HUDEP-2 (cell line): ENCODE measurements at regions not wholly inside any gene's neighbourhood (a gene's known extent, or its start where the extent isn't known, plus 50 kb on each side); places are given as distances from the start of the nearest gene placed in this dataset.
"Not testable (repeated sequence)": the region's sequence is repeated elsewhere in the genome, so short reads cannot be mapped to it uniquely, and the experiment has no call there.

Source experiments
- DNase-seq, 76 experiments: peaks; one replicate each; lab custom pipeline; 2025; ENCODE audit not compliant: unreplicated experiment in 76 of 76; lab: John Stamatoyannopoulos, UW

DNA sequence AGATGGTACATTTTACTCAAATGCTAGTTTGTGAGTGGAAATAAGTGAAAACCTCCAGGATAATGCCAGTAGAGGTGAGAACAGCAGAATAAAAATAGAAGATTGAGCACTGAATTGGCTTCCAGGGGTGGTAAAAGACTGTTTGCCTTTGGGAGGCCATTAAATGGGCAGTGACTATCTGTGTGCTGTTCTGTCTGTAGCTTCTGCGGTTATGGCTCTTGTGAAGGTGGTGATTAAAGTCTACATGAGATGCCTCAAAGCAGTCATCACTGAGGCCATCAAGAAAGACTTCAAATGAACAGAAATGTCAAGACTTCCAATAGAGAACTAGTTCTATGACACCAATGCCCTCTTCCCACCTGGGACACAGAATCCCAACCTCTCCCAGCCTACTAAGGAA lies 108.8 kb downstream of the EFHB start:
- no peak for DNase-seq

- DNase-seq, result no peak
These were observed 111.2 kb downstream of the EFHB start for GRCh38 chr3:19822805-19823204.

DNA sequence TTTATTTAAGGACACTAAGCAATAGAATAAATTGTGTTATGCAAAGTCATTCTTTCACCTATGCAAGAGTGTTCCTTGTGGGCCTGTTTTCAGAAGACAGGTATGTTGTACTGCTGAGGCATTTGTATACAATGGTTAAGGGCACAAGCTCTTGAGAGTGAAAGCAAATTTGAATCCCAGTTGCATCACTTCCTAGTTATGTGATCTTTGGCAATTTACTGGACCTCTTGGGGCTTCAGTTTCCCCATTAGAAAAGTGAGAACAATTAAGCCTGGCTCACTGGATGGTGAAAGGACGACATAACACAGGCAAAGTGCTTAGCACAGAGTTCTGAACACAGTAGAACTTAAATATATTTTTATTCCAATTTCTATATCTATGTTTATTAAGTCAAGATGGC lies 117.4 kb downstream of the EFHB start:
- DNase-seq, result no peak

DNA sequence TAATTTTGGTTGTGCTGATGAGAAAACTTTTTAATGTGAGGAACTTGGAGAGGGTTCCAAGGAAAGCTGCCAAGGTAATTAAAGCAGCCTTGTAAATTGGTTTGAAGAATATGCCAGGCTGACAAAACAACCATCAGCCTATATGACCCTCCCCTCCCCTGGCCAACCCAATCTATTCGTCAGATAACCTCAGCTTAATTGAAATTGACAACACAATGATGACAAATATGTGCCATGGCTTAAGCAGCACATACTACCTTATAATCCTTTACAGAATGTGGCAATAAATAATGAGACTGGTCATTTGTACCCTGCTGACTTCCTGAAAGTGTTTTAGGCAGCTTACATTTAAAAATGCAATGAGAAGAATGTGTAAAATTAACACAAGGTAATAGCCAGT lies 118.2 kb downstream of the EFHB start:
- DNase-seq, result no peak

GRCh38 chr3:19813743-19814142 lies 120.3 kb downstream of the EFHB start:
- not testable (repeated sequence) for DNase-seq

DNA sequence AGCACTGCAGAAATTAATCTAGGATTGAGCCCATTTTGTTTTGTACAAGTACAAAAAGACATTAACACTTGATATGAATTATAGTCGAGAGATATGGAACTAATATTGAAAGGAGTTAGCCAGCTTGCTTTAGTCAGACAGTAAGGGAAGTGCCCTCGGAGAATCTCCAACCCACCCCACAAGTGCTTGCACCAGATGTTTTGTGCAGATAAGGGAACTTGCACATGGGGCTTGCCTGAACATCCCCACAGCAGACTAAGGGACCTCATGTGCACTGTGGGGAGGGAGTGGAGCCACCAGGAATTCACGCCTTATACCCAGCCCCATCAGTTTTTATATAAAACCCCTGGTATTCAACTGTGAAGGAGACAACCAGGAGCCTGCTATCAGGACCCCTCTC lies 122.3 kb downstream of the EFHB start:
- DNase-seq, result peak in 74 of 76 experiments; percentile 16 to 94 (median 78)

DNA sequence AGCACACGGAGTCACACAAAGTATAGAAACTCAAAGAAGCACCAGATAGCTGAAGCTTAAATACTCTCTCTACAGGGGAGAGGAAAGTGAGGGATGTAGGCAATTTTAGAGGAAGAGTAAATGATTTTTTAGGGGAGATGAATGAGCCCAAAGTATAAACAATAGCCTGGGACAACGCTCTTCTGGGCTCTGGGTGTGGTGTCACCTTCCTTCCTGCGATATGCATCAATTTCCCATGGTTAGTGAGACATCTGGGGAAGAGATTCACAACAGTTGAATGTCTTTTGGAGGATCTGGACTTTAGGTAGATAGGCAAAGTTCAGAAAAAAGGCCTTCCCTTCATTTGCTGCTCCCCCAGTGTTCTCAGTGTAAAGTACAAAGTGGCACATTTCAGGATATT lies 125.2 kb downstream of the EFHB start:
- DNase-seq, result no peak

GRCh38 chr3:19799887-19800286 lies 134.1 kb downstream of the EFHB start:
- no peak for DNase-seq

- DNase-seq, result no peak
These were observed 134.9 kb downstream of the EFHB start for GRCh38 chr3:19799115-19799514.

GRCh38 chr3:19798324-19798723 lies 135.7 kb downstream of the EFHB start:
- no peak for DNase-seq

DNA sequence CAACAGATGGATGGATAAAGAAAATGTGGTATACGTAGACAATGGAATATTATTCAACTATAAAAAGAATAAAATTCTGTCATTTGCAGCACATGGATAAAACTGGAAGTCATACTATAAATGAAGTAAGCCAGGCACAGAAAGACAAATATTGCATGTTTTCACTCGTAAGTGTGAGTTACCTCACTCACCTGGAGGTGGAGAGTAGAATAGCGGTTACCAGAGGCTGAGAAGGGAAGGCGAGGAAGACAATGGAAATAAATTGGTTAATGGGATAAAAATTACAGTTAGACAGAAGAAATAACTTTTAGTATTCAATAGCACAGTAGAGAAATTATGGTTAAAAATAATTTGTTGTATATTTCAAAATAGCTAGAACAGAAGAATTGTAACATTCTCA lies 141.6 kb downstream of the EFHB start:
- no peak for DNase-seq

GRCh38 chr3:19775765-19776164 lies 158.3 kb downstream of the EFHB start:
- DNase-seq, result no peak

GRCh38 chr3:19769694-19770093 lies 164.3 kb downstream of the EFHB start:
- no peak for DNase-seq

GRCh38 chr3:19765954-19766353 lies 168.1 kb downstream of the EFHB start:
- no peak for DNase-seq

GRCh38 chr3:19757773-19758172 lies 176.2 kb downstream of the EFHB start:
- no peak for DNase-seq

- DNase-seq, result no peak
These were observed 184.5 kb downstream of the EFHB start for GRCh38 chr3:19749448-19750017.

DNA sequence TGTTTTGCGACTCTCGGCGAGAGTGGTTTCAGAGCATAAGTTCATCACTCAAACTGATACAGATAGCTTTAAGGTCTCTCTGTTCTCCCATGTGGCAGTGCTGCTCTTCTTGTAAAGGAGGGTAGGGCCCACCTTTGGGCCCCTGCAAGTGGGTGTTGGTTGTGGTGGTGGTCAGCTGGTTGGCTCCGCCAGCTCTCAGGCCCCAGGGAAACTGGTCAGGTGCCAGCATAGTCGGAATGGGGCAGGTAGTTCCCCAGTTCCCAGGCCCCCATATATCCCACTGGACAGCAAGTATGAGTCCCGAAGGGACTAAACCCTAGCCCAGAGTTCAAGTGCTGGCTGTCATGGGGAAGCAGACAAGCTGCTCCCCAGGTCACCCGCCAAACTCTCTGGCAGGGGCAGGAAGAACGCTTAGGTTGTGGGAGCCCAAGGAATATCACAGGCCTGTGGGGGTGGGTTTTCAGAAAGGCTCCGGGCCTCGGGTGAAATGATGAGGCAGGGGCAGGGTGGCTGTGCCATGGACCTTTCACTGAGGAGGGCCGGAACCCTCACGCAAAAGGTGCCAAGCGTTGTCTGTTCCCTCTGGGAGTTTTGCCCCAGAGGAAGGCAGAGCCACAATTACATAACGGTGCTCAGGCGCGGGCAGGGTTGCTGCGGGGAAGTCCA lies 185.1 kb downstream of the EFHB start:
- no peak for DNase-seq

DNA sequence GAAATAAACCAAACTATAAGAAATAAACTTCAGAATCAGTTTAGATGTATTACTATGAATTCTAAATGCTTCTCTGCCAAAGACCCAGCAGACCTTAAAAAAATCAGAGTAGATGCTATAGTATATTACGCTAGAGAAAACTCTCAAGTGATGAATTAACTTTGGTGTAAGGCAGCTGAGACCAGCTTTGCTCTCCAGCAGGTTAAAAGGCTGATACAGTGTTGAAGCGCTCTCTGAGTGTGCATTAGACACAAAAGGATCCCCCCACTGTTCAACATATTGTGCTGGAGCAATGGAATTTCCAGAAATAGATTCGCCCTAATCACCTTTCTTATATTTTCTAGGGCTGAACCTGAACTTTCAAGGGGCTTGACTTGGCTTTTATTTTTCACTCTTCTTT lies 190.0 kb downstream of the EFHB start:
- no peak for DNase-seq

DNA sequence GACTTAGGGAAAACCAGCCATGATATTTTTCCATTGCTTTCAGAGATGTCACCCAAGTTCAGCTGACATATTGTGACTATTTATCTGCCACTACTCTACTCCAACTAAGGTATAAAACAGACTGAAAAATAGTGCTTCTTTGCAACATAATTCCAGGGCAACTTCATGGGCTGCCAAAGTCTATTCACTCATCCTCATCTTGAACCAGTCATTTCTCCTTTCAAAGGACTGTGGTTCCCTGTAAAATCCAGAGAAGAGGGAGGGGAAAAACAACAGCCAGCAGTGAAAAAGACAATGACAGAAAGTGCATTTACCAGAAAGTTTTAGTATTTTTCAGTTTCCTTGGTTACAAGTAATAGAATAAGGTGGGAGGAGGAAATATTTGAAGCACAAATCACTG lies 191.1 kb downstream of the EFHB start:
- no peak for DNase-seq

- no peak for DNase-seq
These were observed 194.5 kb downstream of the EFHB start for GRCh38 chr3:19739504-19739903.

DNA sequence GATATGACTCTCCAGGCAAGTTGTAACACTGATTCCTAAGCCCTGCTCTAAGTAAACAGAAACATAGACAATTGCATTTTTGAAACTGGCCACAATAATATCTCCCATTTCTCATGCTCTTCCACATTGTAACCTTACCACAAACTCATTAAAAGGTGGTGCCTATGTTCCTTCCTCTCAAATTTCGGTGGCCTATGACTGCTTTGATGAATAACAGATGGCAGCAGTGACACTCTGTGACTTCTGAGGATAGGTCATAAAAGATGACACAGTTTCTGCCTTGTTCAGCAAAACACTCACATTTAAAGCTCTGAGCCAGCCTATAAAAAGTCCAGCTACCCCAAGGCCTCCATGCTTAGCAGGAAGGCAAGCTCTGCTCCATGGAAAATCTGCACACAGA lies 195.2 kb downstream of the EFHB start:
- no peak for DNase-seq

DNA sequence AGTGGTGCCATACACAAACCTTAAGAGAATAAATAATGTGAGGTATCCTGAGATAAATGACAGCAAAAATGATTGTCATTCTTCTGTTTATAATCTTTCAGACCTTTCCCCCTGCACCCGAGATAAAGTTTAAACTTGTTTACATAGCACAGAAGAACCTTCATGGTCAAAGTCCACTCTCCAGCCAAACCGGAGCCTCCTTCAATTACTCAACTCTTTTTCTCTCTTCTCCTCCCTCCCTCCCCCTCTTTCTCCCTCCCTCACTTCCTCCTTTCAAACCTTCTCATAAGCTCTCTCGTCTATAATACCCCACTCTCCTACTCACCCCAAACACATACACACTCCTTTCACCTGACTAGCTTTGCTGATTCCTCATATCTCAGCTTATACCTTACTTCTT lies 198.9 kb downstream of the EFHB start:
- DNase-seq, result no peak

DNA sequence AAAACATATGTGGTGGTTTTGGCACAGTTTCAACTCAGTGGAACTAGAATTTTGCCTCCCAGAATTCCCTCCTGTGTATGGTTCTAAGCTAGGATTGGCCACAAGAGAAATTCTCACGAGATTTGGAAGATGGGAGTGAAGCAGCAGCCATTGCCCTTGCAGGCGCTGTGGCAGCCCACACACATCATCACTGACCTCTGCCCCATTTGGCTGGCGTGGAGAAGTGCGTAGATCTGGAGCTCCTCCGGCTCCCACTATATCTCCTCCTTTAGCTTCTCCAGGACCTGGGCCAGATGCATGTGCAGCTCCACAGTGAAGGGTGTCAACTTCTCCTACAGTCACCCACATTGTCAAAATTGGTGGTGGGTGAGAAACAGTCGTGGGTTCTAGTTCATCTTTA lies 199.6 kb downstream of the EFHB start:
- no peak for DNase-seq
